T-helper 9 cell (primary cell): ENCODE measurements at regions not wholly inside any gene's neighbourhood (a gene's known extent, or its start where the extent isn't known, plus 50 kb on each side); places are given as distances from the start of the nearest gene placed in this dataset.
A peak's percentile ranks its signal among the peaks of the same experiment; 100 is the strongest.

ENCODE experiments used
- DNase-seq: peaks from one replicate; pipeline ENCODE4 v3.0.0-alpha.2; 2020

GRCh38 chr21:17978895-17979294 lies 159.7 kb upstream of the C21orf91 start:
- DNase-seq: no peak

GRCh38 chr21:17976691-17977090 lies 157.5 kb upstream of the C21orf91 start:
- no peak for DNase-seq

- DNase-seq: no peak
These were observed 157.0 kb upstream of the C21orf91 start for GRCh38 chr21:17976139-17976538.

- DNase-seq: no peak
These were observed 148.2 kb upstream of the C21orf91 start for GRCh38 chr21:17967319-17967718.

- DNase-seq: no peak
These were observed 145.6 kb upstream of the C21orf91 start for GRCh38 chr21:17964716-17965115.

- DNase-seq: no peak
These were observed 145.0 kb upstream of the C21orf91 start for GRCh38 chr21:17964199-17964598.

- no peak for DNase-seq
These were observed 131.4 kb upstream of the C21orf91 start for GRCh38 chr21:17950591-17950990.

GRCh38 chr21:17949421-17949820 lies 130.3 kb upstream of the C21orf91 start:
- DNase-seq: no peak

GRCh38 chr21:17947531-17947930 lies 128.4 kb upstream of the C21orf91 start:
- no peak for DNase-seq

GRCh38 chr21:17931080-17931479 lies 111.9 kb upstream of the C21orf91 start:
- no peak for DNase-seq

- DNase-seq: no peak
These were observed 110.9 kb upstream of the C21orf91 start for GRCh38 chr21:17930093-17930492.

- DNase-seq: no peak
These were observed 110.4 kb upstream of the C21orf91 start for GRCh38 chr21:17929510-17929909.

GRCh38 chr21:17925899-17926298 lies 106.7 kb upstream of the C21orf91 start:
- DNase-seq: no peak

- peak; percentile 16 for DNase-seq
These were observed 105.9 kb upstream of the C21orf91 start for GRCh38 chr21:17925000-17925610.

GRCh38 chr21:17921579-17922530 lies 102.7 kb upstream of the C21orf91 start:
- no peak for DNase-seq

- DNase-seq: no peak
These were observed 96.8 kb upstream of the C21orf91 start for GRCh38 chr21:17915976-17916375.

- DNase-seq: no peak
These were observed 92.5 kb upstream of the C21orf91 start for GRCh38 chr21:17911628-17912027.

GRCh38 chr21:17903929-17904639 lies 84.9 kb upstream of the C21orf91 start:
- no peak for DNase-seq

- no peak for DNase-seq
These were observed 84.1 kb upstream of the C21orf91 start for GRCh38 chr21:17903029-17903806.

GRCh38 chr21:17901458-17902079 lies 82.4 kb upstream of the C21orf91 start:
- DNase-seq: no peak

GRCh38 chr21:17900990-17901385 lies 81.8 kb upstream of the C21orf91 start:
- DNase-seq: no peak
